Muscle of leg (tissue), 3 donors: ENCODE measurements at regions not wholly inside any gene's neighbourhood (a gene's known extent, or its start where the extent isn't known, plus 50 kb on each side); places are given as distances from the start of the nearest gene placed in this dataset.
A peak's percentile ranks its signal among the peaks of the same experiment; 100 is the strongest.

ENCODE experiments used
- DNase-seq: peaks from one replicate; pipeline ENCODE4 v3.0.0; 2013
- H3K27ac ChIP-seq: one replicate; pipeline ENCODE4 v1.5.1; 2013; ENCODE audit warnings: mild to moderate bottlenecking, low read length, control low read depth
- H3K27me3 ChIP-seq: one replicate; pipeline ENCODE4 v1.6.1; 2013; ENCODE audit warnings: low read length; ENCODE audit not compliant: control insufficient read depth, insufficient read depth
- H3K36me3 ChIP-seq: one replicate; pipeline ENCODE4 v1.6.1; 2013; ENCODE audit warnings: low read length; ENCODE audit not compliant: control insufficient read depth, insufficient read depth
- H3K4me1 ChIP-seq: one replicate; pipeline ENCODE4 v1.6.1; 2013; ENCODE audit warnings: low read length; ENCODE audit not compliant: control insufficient read depth, insufficient read depth
- H3K4me3 ChIP-seq: one replicate; pipeline ENCODE4 v1.5.1; 2013; ENCODE audit warnings: low read length, control low read depth
- H3K9me3 ChIP-seq: replicated peaks from 2 replicates; pipeline ENCODE4 v1.6.1; 2013; ENCODE audit warnings: low read depth, low read length; ENCODE audit not compliant: control insufficient read depth
- WGBS: methylation state at CpG from one replicate; pipeline ENCODE4 v1.1.5; 2013; ENCODE audit warnings: missing lambda C conversion rate; ENCODE audit not compliant: insufficient coverage; 5-methylcytosine and 5-hydroxymethylcytosine counted together

DNA sequence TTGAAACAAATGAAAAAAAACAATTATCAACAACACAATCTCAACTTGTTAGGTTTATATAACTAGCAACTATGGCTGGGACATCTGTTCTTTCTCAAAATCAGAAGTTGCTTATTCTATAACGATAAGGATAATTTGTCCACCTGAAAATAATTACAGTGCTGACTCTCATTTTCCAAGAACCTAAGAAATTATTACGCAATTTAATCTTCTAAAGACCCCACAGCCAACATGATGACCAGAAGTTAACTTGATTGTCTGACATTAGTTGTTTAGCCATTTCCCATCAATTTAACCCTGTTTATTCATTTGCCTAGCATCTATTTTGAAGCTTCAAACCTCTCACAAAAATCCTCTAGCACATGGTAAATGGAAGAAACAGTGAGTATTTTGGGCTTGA, 293.8 kb downstream of the ELAVL2 start:
- Histone ChIP-seq H3K4me1 (peaks cover 2% of the 10 kb centered on the region), H3K9me3 (peaks cover 5% of the 10 kb centered on the region), H3K27me3 (no peaks in the 10 kb centered on the region), H3K4me3 (no peak overlapping the region), H3K36me3 (no peaks in the 10 kb centered on the region), H3K27ac (no peak overlapping the region)
- no peak for DNase-seq
- WGBS = no CpG with 5 or more reads among the region's 2 CpGs

DNA sequence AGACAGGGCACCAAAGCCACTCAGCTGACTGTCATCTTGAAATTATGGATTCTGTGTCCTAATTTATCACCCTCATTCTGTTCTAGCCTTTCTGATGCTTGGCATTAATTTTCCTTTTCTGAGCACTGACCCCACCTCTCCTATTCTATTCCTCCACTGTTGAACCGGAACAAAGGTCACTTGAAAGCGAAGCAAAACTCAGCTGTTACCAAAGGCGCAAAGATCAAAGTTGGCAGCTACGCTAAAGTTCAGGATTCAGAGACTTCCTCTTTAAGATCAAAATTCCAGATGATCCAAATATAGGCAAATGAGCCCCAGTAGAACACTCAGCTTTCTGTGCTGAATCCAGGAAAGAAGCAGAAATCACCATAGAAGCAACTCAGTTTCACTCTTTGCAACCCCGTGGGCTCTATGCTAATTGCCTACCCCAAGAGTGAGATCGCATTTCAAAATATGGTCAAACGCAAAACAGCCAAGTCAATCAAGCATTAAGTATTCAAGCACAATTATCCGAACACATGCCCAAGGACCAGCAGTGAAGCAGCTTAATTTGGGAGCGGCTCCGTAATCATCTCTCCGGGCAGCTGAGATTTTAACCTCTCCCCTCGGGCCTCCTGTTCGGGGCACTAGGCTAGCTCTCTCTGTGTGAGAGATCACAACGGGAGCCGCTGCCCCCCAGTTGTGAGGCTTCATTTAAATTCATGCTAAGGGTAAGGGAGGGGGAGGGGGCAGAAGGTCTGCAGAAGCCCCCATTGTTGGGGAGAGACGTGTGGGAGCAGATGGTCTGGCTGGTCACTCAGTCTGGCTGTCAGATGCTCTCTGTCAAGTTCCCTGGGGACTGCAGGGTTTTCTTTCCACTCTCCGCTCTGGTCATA, 288.6 kb downstream of the ELAVL2 start:
- Histone ChIP-seq H3K27ac (peak overlapping the region; percentile 42), H3K9me3 (no peaks in the 10 kb centered on the region), H3K27me3 (peaks cover 3% of the 10 kb centered on the region), H3K36me3 (no peaks in the 10 kb centered on the region), H3K4me3 (peak overlapping the region; percentile 31), H3K4me1 (peaks cover 14% of the 10 kb centered on the region)
- 5% methylated on average over 10 of the region's 17 CpGs for WGBS
- peak; percentile 71 for DNase-seq

DNA sequence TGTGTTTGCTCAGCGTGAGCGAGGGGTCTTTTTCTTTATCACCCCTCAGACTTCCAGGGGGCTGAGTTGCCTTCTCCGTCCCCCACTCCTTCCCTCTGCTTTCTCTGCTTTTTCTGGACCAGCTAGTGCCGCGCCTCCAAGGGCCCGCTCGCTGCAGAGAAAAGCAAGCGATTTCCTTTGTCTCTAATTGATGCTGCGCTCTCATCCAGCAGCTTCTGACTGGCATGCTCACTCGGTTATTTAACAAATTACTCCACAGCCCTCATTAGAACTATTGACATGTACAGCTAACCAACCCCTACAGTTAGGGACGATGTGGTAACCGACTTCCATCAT, 288.0 kb downstream of the ELAVL2 start:
- no peak for DNase-seq
- H3K4me3 ChIP-seq = peak overlapping the region; percentile 31
- H3K4me1 ChIP-seq = peaks cover 14% of the 10 kb centered on the region
- H3K36me3 ChIP-seq = no peaks in the 10 kb centered on the region
- H3K9me3 ChIP-seq = no peaks in the 10 kb centered on the region
- H3K27ac ChIP-seq = peak overlapping the region; percentile 42
- peaks cover 3% of the 10 kb centered on the region for H3K27me3 ChIP-seq
- 22% methylated on average over 10 of the region's 12 CpGs for WGBS

DNA sequence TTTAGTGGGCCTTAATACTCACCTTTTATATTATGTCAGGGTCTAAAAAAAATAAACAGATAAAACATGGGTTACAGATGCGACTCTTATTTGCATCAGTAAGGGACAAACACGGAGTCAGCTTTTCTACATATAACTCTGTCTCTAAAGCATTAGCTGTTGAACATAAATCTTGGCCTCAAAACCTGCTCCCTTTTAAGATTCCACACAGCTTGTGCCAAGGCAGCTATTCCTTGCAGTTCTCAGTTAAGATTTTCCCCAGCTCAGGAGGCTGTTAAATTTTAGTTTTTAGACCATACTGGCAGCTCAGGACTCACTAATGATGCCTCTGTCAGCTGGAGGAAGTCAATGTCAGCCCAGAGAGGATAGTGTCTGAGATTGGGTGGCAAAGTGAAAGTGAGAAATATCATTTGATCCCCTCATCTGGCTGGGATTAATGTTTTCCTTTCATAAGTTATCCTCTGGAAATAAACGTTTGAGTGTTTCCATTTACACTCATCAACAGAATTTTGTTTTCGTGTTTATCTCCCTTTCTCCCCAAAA, 287.5 kb downstream of the ELAVL2 start:
- Histone ChIP-seq H3K4me1 (peaks cover 14% of the 10 kb centered on the region), H3K4me3 (no peak overlapping the region), H3K27me3 (peaks cover 3% of the 10 kb centered on the region), H3K27ac (no peak overlapping the region), H3K9me3 (no peaks in the 10 kb centered on the region), H3K36me3 (no peaks in the 10 kb centered on the region)
- 33% methylated on average over 1 of the region's 4 CpGs for WGBS
- DNase-seq = peak; percentile 56

DNA sequence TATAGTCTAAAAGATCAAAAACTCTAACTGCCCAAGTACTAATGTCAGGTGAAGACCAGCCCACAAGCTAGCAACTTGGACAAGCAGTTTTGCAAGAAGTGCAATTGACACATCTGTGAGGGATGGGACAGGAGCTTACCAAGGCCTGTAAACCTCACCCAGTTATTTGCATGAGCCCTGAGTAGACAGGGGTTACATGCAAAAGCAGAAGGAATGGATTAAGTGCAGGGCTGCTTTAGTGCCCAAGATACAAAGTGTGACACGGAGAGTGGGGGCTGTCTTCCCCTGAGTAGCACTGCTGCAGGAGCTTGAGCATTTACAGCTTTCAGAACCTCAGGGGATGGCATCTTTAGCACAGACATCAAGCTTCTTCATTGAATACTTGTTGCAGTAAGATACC, 286.7 kb downstream of the ELAVL2 start:
- WGBS = 33% methylated on average over 1 of the region's 1 CpG
- Histone ChIP-seq H3K9me3 (no peaks in the 10 kb centered on the region), H3K36me3 (no peaks in the 10 kb centered on the region), H3K4me1 (peaks cover 14% of the 10 kb centered on the region), H3K27me3 (peaks cover 3% of the 10 kb centered on the region), H3K27ac (no peak overlapping the region), H3K4me3 (no peak overlapping the region)
- no peak for DNase-seq

DNA sequence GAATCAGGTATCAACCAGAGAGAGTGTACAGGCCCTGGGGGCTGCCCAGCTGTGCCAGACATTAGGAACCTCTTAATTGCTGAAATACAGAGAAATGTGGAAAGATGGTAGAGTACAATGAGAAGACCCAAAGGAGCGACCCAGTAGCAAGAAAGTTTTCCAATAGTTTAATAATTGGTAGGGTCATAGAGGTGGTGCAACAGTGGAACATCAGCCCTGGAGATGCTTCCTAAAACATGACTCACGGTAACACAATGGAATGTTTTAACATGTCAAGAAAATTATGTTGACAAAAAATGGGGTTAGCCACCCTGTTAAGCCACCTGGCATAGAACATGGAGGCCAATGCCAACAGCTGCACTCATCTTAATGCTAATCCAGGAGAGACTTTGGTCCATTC, 284.1 kb downstream of the ELAVL2 start:
- Histone ChIP-seq H3K9me3 (no peaks in the 10 kb centered on the region), H3K36me3 (no peaks in the 10 kb centered on the region), H3K27me3 (peaks cover 3% of the 10 kb centered on the region), H3K4me1 (peaks cover 14% of the 10 kb centered on the region), H3K27ac (no peak overlapping the region), H3K4me3 (no peak overlapping the region)
- no peak for DNase-seq
- 90% methylated on average over 2 of the region's 2 CpGs for WGBS

DNA sequence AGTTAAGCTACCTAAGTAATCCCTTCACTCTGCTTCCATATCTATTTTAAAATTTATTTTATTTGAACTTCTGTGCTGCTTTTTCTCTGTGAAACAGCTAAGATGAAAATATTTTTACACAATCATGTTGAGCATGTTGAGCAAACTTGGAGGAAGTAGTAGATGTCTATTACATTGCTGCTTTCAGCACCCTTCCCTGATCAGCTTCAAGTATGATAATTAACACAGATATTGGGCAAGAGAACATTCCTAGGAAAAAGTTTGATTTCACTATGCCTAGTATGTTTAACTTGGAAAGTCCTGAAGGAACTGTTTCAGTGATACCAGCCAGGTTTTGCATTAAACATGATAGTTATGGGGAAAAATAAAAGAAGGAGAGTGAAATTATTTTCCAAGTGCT, 283.6 kb downstream of the ELAVL2 start:
- peaks cover 10% of the 10 kb centered on the region for H3K4me1 ChIP-seq
- no peak overlapping the region for H3K27ac ChIP-seq
- H3K9me3 ChIP-seq = no peaks in the 10 kb centered on the region
- H3K4me3 ChIP-seq = no peak overlapping the region
- DNase-seq = no peak
- H3K27me3 ChIP-seq = peaks cover 3% of the 10 kb centered on the region
- H3K36me3 ChIP-seq = no peaks in the 10 kb centered on the region

DNA sequence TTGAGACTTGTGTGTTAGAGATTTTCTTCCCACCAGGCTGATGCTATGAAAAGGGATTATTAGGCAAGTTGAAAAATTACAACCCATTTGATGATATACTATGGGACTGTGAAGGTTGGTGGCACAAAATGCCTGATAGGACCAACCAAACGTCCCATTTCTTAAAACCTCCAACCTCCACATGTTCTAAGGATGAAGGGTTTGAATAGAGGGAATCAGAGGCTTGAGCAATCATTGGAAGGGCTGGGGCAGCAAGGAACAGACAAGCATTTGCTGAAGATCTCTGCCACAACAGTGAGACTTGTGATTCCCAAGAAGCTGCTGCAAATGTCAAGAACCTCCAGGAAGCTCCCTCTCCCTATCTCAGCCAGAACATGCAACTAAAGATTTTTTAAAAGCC, 283.1 kb downstream of the ELAVL2 start:
- Histone ChIP-seq H3K9me3 (no peaks in the 10 kb centered on the region), H3K4me3 (no peak overlapping the region), H3K27me3 (peaks cover 3% of the 10 kb centered on the region), H3K27ac (no peak overlapping the region), H3K36me3 (no peaks in the 10 kb centered on the region), H3K4me1 (peaks cover 6% of the 10 kb centered on the region)
- no CpG with 5 or more reads among the region's 1 CpG for WGBS
- DNase-seq = no peak

DNA sequence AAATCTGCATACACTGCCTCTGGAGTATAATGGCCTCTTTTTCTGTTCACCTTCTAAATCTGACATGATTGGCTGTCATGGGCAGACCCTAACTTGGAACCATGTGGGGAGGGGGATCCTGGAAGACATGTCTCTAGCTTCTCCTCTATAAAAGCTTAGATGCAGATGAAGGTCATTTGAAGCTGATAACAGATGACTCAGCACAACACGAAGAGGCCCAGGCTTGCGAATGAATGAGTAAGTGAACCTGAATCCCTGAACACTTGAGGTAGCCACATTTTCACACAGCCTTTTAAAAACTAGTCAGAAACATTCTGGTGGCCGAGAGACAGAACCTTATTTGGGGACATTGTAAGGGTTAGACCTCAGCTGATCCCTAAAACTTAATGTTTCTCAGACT, 282.6 kb downstream of the ELAVL2 start:
- Histone ChIP-seq H3K27ac (no peak overlapping the region), H3K9me3 (no peaks in the 10 kb centered on the region), H3K4me3 (no peak overlapping the region), H3K27me3 (no peaks in the 10 kb centered on the region), H3K4me1 (peaks cover 2% of the 10 kb centered on the region), H3K36me3 (no peaks in the 10 kb centered on the region)
- no peak for DNase-seq
- WGBS = no CpG with 5 or more reads among the region's 3 CpGs

DNA sequence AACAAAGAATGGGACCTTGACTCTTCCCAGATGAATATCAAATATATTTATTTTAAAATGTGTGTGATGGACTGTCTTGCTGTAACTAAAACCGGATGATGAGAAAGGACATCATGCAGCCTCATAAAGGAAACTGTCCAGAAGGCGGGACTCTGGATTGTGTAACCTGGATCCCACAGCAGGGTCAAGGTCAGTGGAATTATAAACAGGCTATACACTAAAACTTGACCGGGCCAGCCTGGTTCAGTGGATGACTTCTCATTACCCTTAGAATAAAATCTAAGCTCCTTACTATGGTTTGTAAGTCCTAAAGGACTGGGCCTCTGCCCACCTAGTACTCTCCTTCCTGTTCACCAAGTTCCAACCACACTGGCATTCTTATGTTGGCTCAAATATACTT, 280.3 kb downstream of the ELAVL2 start:
- no peaks in the 10 kb centered on the region for H3K27me3 ChIP-seq
- DNase-seq = no peak
- no peaks in the 10 kb centered on the region for H3K9me3 ChIP-seq
- no peak overlapping the region for H3K27ac ChIP-seq
- 100% methylated on average over 3 of the region's 3 CpGs for WGBS
- H3K4me1 ChIP-seq = no peaks in the 10 kb centered on the region
- H3K4me3 ChIP-seq = no peak overlapping the region
- no peaks in the 10 kb centered on the region for H3K36me3 ChIP-seq
